GM23248 (cell line): ENCODE measurements at regions not wholly inside any gene's neighbourhood (a gene's known extent, or its start where the extent isn't known, plus 50 kb on each side); places are given as distances from the start of the nearest gene placed in this dataset.

Source experiments
- EZH2 ChIP-seq: fragments of 200-600 bp; sonication (generic); IDR thresholded peaks from 2 replicates; pipeline ENCODE4 v1.6.1; 2018; ENCODE audit warnings: antibody characterized with exemption, mild to moderate bottlenecking; ENCODE audit not compliant: insufficient read depth, poor library complexity, severe bottlenecking
- EZH2phosphoT487 ChIP-seq: fragments of 200-600 bp; sonication (generic); IDR thresholded peaks from 2 replicates; pipeline ENCODE4 v1.6.1; 2018; ENCODE audit warnings: antibody characterized with exemption, moderate library complexity, mild to moderate bottlenecking, low read depth; ENCODE audit not compliant: insufficient read depth

DNA sequence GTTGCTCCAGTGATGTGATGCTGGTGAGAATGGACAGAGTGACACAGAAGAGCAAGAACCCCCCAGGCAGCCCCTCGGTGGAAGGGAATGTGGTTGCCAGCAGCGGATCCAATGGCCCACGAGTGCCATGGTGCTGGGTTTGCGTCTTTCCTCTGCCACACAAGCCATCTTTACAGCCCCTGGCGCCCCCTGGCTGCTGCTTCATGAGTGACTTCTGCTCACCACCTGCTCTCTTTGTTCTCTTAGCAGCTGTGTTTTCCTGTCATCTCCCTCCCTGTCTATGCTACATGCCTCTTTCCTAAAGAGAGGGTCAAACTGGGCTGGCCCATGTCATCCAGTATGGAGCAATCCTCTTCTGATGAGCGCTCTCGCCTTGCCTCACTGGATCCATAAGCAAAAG, 300.0 kb upstream of the SMIM21 start:
- TF ChIP-seq EZH2phosphoT487, result no peak
- TF ChIP-seq EZH2, result no peak
